ENCODE measurements at regions not wholly inside any gene's neighbourhood (a gene's known extent, or its start where the extent isn't known, plus 50 kb on each side); places are given as distances from the start of the nearest gene placed in this dataset.

DNA sequence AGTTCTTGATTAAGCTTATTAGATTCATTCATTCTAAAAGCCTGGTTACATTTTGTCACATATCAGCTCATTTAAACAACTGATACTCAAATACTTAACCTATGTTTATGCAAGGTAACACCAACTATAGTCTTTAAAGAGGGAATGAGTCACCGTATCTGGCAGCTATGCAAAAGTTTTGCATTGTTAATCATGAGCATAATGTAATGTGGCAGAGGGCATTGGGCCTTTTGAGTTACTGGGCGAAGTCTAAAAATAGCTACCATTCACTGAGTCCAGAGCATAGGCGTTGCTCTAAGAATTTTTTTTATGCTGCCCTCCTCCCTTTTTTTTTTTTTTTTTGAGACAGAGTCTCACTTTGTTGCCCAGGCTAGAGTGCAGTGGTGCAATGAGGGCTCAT is 277.7 kb upstream of the ZNF717 start:
- no peak overlapping the region for H3K27ac ChIP-seq (ENCODE audit: low read length)
- no peaks in the 10 kb centered on the region for H3K27me3 ChIP-seq (ENCODE audit: low read depth, low read length)
- H3K36me3 ChIP-seq (replicated peaks; ENCODE audit: low read depth, low read length) = no peaks in the 10 kb centered on the region
- H3K4me3 ChIP-seq (ENCODE audit: low read length) = no peak overlapping the region
- H3K4me2 ChIP-seq (ENCODE audit: low read length) = no peak overlapping the region
- TF ChIP-seq CTCF (IDR thresholded peaks at IDR 0.05; ENCODE audit: low read depth, low read length) (no peak), EZH2phosphoT487 (IDR thresholded peaks at IDR 0.05; ENCODE audit: low read depth) (no peak)
- H3K9ac ChIP-seq (ENCODE audit: low read length) = no peak overlapping the region
- no peaks in the 10 kb centered on the region for H4K20me1 ChIP-seq (ENCODE audit: insufficient read depth, low read length)
- no peak overlapping the region for H2AFZ ChIP-seq (ENCODE audit: low read depth, low read length)
- H3K4me1 ChIP-seq (ENCODE audit: low read length) = no peaks in the 10 kb centered on the region
- H3K9me3 ChIP-seq (ENCODE audit: insufficient read depth, low read length) = no peaks in the 10 kb centered on the region
- H3K79me2 ChIP-seq (ENCODE audit: low read length) = no peaks in the 10 kb centered on the region

GRCh38 chr3:76063811-76064210 is 278.5 kb upstream of the ZNF717 start:
- Histone ChIP-seq H3K36me3 (replicated peaks; ENCODE audit: low read depth, low read length) (no peaks in the 10 kb centered on the region), H3K4me2 (ENCODE audit: low read length) (no peak overlapping the region), H3K27ac (ENCODE audit: low read length) (no peak overlapping the region), H3K4me3 (ENCODE audit: low read length) (no peak overlapping the region), H3K27me3 (ENCODE audit: low read depth, low read length) (no peaks in the 10 kb centered on the region), H3K4me1 (ENCODE audit: low read length) (no peaks in the 10 kb centered on the region), H4K20me1 (ENCODE audit: insufficient read depth, low read length) (no peaks in the 10 kb centered on the region), H3K79me2 (ENCODE audit: low read length) (no peaks in the 10 kb centered on the region), H3K9me3 (ENCODE audit: insufficient read depth, low read length) (no peaks in the 10 kb centered on the region), H3K9ac (ENCODE audit: low read length) (no peak overlapping the region), H2AFZ (ENCODE audit: low read depth, low read length) (no peak overlapping the region)
- TF ChIP-seq EZH2phosphoT487 (IDR thresholded peaks at IDR 0.05; ENCODE audit: low read depth) = no peak
- TF ChIP-seq CTCF (IDR thresholded peaks at IDR 0.05; ENCODE audit: low read depth, low read length) = no peak

GRCh38 chr3:76065964-76066363 is 280.6 kb upstream of the ZNF717 start:
- H2AFZ ChIP-seq (ENCODE audit: low read depth, low read length) = no peak overlapping the region
- no peaks in the 10 kb centered on the region for H3K4me1 ChIP-seq (ENCODE audit: low read length)
- no peaks in the 10 kb centered on the region for H3K9me3 ChIP-seq (ENCODE audit: insufficient read depth, low read length)
- H3K79me2 ChIP-seq (ENCODE audit: low read length) = no peaks in the 10 kb centered on the region
- no peak overlapping the region for H3K27ac ChIP-seq (ENCODE audit: low read length)
- H3K4me2 ChIP-seq (ENCODE audit: low read length) = no peak overlapping the region
- H4K20me1 ChIP-seq (ENCODE audit: insufficient read depth, low read length) = no peaks in the 10 kb centered on the region
- TF ChIP-seq EZH2phosphoT487 (IDR thresholded peaks at IDR 0.05; ENCODE audit: low read depth) = no peak
- TF ChIP-seq CTCF (IDR thresholded peaks at IDR 0.05; ENCODE audit: low read depth, low read length) = no peak
- no peaks in the 10 kb centered on the region for H3K36me3 ChIP-seq (replicated peaks; ENCODE audit: low read depth, low read length)
- H3K27me3 ChIP-seq (ENCODE audit: low read depth, low read length) = no peaks in the 10 kb centered on the region
- H3K4me3 ChIP-seq (ENCODE audit: low read length) = no peak overlapping the region
- no peak overlapping the region for H3K9ac ChIP-seq (ENCODE audit: low read length)

DNA sequence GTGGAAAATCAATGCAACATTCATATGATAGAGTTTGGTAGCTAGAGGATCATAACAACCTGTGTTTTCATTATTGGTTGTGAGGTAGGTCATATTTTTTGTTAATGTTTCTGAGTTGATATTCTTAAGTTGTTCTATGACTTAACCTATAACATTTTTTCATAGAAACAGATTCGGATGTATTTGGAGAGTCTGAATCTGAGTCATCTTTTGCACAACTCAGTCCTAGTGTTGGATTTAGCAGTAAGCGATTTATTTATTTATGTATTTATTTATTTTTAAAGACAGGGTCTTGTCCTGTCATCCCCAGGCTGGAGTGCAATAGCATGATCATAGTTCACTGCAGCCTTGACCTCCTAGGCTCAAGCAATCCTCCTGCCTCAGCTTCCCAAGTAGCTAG is 292.8 kb upstream of the ZNF717 start:
- no peak overlapping the region for H3K4me3 ChIP-seq (ENCODE audit: low read length)

More for the DNA sequence above, 292.8 kb upstream of the ZNF717 start:
- TF ChIP-seq CTCF (IDR thresholded peaks at IDR 0.05; ENCODE audit: low read depth, low read length) (no peak), EZH2phosphoT487 (IDR thresholded peaks at IDR 0.05; ENCODE audit: low read depth) (no peak)
- no peak overlapping the region for H3K4me2 ChIP-seq (ENCODE audit: low read length)
- H3K9ac ChIP-seq (ENCODE audit: low read length) = no peak overlapping the region
- H3K4me1 ChIP-seq (ENCODE audit: low read length) = no peaks in the 10 kb centered on the region
- H3K79me2 ChIP-seq (ENCODE audit: low read length) = no peaks in the 10 kb centered on the region
- no peaks in the 10 kb centered on the region for H3K9me3 ChIP-seq (ENCODE audit: insufficient read depth, low read length)
- no peak overlapping the region for H2AFZ ChIP-seq (ENCODE audit: low read depth, low read length)
- H3K36me3 ChIP-seq (replicated peaks; ENCODE audit: low read depth, low read length) = no peaks in the 10 kb centered on the region
- H4K20me1 ChIP-seq (ENCODE audit: insufficient read depth, low read length) = no peaks in the 10 kb centered on the region
- H3K27me3 ChIP-seq (ENCODE audit: low read depth, low read length) = no peaks in the 10 kb centered on the region
- no peak overlapping the region for H3K27ac ChIP-seq (ENCODE audit: low read length)

Measured in OCI-LY3 (cell line).